ENCODE measurements at regions not wholly inside any gene's neighbourhood (a gene's known extent, or its start where the extent isn't known, plus 50 kb on each side); places are given as distances from the start of the nearest gene placed in this dataset.
A peak's percentile ranks its signal among the peaks of the same experiment; 100 is the strongest.

DNA sequence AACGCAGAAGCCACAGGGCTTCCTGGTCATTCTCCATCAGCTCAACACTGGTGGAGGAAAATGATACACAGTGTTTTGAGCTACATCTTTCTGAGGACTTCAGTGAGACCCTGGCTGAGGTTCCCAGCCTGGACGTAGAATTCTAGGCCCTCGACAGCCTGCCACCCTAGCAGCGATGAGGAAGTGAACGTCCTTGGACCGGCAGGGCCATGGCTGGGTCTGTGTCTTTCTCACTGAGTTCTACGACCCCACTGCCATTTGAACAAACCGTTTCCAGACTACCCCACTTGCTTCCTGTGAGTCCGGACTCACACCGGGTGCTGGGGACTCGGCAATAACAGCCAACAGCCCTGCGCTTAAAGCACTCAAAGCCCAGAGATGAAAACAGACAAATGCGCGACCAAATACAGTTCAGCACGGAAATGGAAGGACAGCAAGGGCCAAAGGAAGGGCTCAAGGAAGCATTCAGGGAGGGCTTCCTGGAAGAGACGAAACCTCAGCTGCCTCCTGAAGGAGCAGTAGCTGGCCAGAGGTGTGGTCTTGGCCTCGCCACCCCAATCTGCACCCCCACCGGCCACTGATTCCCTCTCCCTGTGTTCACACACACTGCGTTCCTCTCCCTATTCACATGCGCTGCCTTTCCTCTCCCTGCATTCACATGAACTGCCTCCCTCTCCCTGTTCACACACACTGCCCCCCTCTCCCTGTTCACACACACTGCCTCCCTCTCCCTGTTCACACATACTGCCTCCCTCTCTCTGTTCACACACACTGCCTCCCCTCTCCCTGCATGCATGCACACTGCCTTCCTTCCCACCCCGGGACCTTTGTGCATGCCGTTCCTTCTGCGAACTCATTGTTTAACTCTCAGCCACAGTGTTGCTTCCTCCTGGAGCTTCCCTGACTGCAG lies 136.3 kb upstream of the PRR20G start:
- Histone ChIP-seq H3K23me2 (ENCODE audit: insufficient read length, low read depth, low read length, poor library complexity, severe bottlenecking) (no peaks in the 10 kb centered on the region), H2BK15ac (ENCODE audit: low read depth, low read length) (no peak overlapping the region), H4K91ac (ENCODE audit: insufficient read length, low read depth, low read length) (no peak overlapping the region), H2AK5ac (ENCODE audit: insufficient read length, low read length) (no peak overlapping the region), H3K4me2 (ENCODE audit: insufficient read depth, insufficient read length, low read length) (no peak overlapping the region), H2BK5ac (ENCODE audit: insufficient read length, low read length) (no peak overlapping the region), H4K8ac (replicated peaks; ENCODE audit: insufficient read length, low read depth, low read length) (no peak overlapping the region), H2AFZ (ENCODE audit: low read length) (no peak overlapping the region), H3K18ac (ENCODE audit: insufficient read length, low read depth, low read length) (peak overlapping the region; percentile 65), H2BK12ac (ENCODE audit: insufficient read length, low read depth, low read length) (no peak overlapping the region), H3K56ac (ENCODE audit: insufficient read length, low read depth, low read length) (no peak overlapping the region), H3K27me3 (ENCODE audit: insufficient read depth, low read length) (no peaks in the 10 kb centered on the region; the same call in 1 of the 2 replicates), H3K9ac (ENCODE audit: extremely low read depth, insufficient read length, low read length) (no peak overlapping the region), H3K23ac (ENCODE audit: insufficient read length, low read depth, low read length) (no peak overlapping the region), H3K14ac (ENCODE audit: insufficient read depth, low read length) (peak overlapping the region; percentile 60; the same call in 1 of the 2 replicates), H3K27ac (ENCODE audit: insufficient read length, low read depth, low read length) (no peak overlapping the region), H2BK20ac (ENCODE audit: low read depth, low read length, poor library complexity, severe bottlenecking) (no peak overlapping the region), H3K79me1 (ENCODE audit: insufficient read depth, low read depth, low read length, poor library complexity, severe bottlenecking) (no peaks in the 10 kb centered on the region), H4K20me1 (ENCODE audit: control insufficient read depth, insufficient read depth, insufficient read length) (no peaks in the 10 kb centered on the region), H3K79me2 (ENCODE audit: insufficient read depth, low read length) (no peaks in the 10 kb centered on the region), H2BK120ac (ENCODE audit: low read depth, low read length, poor library complexity, severe bottlenecking) (no peak overlapping the region), H3K4ac (ENCODE audit: low read depth, low read length) (no peak overlapping the region), H3K9me3 (ENCODE audit: control insufficient read depth, low read depth, low read length) (no peaks in the 10 kb centered on the region), H4K5ac (ENCODE audit: insufficient read length, low read depth, low read length) (peak overlapping the region; percentile 43), H3T11ph (ENCODE audit: low read length) (no peak overlapping the region), H3K4me1 (ENCODE audit: insufficient read depth, low read length) (peaks cover 7% of the 10 kb centered on the region)
- H3K9me3 Mint-ChIP-seq = no peaks in the 10 kb centered on the region
- peaks cover 13% of the 10 kb centered on the region for H3K27me3 Mint-ChIP-seq (ENCODE audit: low read depth)
- no peaks in the 10 kb centered on the region for H3K36me3 Mint-ChIP-seq (ENCODE audit: insufficient read depth in 1 of 3, low read depth in 3 of 3)
- no CpG with 5 or more reads among the region's 23 CpGs for WGBS (ENCODE audit: extremely low coverage, insufficient read length, low lambda C conversion rate)
- peak; percentile 36 for DNase-seq
- TF ChIP-seq, protein P1, sequence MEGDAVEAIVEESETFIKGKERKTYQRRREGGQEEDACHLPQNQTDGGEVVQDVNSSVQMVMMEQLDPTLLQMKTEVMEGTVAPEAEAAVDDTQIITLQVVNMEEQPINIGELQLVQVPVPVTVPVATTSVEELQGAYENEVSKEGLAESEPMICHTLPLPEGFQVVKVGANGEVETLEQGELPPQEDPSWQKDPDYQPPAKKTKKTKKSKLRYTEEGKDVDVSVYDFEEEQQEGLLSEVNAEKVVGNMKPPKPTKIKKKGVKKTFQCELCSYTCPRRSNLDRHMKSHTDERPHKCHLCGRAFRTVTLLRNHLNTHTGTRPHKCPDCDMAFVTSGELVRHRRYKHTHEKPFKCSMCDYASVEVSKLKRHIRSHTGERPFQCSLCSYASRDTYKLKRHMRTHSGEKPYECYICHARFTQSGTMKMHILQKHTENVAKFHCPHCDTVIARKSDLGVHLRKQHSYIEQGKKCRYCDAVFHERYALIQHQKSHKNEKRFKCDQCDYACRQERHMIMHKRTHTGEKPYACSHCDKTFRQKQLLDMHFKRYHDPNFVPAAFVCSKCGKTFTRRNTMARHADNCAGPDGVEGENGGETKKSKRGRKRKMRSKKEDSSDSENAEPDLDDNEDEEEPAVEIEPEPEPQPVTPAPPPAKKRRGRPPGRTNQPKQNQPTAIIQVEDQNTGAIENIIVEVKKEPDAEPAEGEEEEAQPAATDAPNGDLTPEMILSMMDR (conservative IDR thresholded peaks at IDR 0.05) = no peak
- no peak overlapping the region; a peak in 2 of 7 replicates for H3K27ac Mint-ChIP-seq
- H3K4me3 Mint-ChIP-seq = 0 out of 5 replicates have a peak overlapping the region, but pooled peaks of 1 of the 2 experiments have one; percentile 16
- peaks cover 38 to 65% of the 10 kb centered on the region in 2 experiments for H3K4me1 Mint-ChIP-seq
